SHP77 (cell line): ENCODE measurements at regions not wholly inside any gene's neighbourhood (a gene's known extent, or its start where the extent isn't known, plus 50 kb on each side); places are given as distances from the start of the nearest gene placed in this dataset.

Experiments used
- DNase-seq, 2 experiments: peaks; one replicate each; lab custom pipeline; 2025; lab: John Stamatoyannopoulos, UW

DNA sequence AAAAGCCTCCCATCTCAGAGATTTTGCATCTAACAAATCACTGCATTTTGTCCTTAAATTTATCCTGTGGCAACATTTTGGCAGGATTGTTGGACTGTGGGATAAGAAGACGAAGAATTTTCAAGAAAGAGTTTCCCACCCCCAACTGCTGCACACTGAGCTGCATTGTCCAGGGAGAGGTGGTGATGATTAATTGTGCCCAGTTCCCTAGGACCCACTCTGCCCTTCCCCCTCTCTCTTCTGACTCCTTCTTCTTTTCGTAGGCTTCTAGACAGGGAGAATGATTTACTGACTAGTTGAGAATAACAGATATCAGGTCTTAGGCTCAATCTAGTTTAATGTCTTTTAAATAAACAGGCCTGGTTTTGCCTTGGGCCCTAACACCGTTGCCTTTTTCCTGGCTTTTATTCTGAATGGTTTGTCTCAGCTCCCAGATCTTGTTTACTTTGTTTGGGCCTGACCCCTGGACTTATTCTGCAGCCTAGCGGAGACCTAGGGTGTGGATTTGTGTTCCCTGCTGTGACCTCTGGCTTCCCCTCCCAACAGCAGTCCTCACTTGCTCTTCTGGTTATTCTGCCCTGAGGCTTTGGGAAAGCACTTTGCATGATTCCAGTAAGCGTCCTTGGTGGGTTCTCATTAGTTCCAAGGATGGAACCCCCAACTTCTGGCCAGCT lies 233.3 kb downstream of the INSIG2 start:
- DNase-seq: no peak

DNA sequence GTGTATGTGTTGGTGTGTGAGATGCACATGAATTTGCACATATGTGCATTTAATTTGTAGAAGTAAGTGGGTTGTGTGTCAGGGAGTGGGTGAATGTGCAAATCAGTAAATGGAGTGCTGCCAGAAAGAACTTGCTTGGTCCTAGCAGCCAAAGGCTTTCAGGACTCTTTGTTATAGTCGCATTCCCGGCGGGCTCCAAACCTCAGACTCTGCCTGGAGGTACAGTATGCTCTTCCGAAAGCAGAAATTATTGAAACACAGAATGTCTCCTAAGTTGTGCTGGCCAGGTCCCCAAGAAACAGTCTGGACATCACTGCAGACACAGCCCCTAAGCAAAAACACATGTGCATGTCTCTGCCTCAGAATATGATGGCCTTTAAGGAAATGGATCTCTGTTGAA lies 232.4 kb downstream of the INSIG2 start:
- DNase-seq: no peak

- DNase-seq: no peak
These were observed 231.9 kb downstream of the INSIG2 start for GRCh38 chr2:118320196-118320595.

GRCh38 chr2:118319271-118319684 lies 231.0 kb downstream of the INSIG2 start:
- no peak for DNase-seq

GRCh38 chr2:118315606-118316005 lies 227.3 kb downstream of the INSIG2 start:
- no peak for DNase-seq

DNA sequence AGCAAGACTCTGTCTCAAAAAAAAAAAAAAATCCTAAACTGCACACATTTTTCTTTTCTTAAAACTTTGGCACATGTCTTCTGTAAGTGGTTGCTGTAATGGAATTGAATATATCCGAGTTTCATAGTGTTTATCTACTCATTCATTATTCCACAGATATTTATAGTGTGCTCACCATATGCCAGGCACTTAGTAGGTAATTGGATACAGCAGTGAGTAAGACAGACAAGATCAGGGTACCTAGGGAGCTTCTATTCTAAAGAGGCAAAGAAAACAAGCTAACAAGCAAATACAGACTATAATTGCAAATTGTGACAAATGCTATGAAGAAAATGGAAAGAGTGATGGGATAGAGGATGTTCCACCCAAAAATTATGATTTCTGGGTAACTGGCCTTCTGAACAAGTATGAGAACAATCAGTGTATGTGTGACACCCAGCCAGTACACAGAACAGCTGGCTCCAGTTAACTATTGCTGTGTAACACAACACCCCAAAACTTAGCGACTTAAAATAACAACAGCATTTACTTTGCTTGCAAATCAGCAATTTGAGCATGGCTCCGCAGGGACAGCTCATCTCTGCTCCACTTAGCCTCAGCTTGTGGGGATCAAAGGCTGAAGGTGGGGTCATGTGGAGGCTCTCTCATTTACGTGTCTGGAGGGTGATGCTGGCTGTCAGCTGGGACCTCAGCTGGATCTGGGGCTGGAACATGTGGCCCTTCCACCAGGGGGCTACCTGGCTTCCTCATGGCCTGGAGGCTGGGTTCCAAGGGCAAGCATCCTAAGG lies 224.9 kb downstream of the INSIG2 start:
- DNase-seq: no peak

GRCh38 chr2:118310681-118311429 lies 222.6 kb downstream of the INSIG2 start:
- no peak for DNase-seq

GRCh38 chr2:118309946-118310680 lies 221.8 kb downstream of the INSIG2 start:
- DNase-seq: no peak

DNA sequence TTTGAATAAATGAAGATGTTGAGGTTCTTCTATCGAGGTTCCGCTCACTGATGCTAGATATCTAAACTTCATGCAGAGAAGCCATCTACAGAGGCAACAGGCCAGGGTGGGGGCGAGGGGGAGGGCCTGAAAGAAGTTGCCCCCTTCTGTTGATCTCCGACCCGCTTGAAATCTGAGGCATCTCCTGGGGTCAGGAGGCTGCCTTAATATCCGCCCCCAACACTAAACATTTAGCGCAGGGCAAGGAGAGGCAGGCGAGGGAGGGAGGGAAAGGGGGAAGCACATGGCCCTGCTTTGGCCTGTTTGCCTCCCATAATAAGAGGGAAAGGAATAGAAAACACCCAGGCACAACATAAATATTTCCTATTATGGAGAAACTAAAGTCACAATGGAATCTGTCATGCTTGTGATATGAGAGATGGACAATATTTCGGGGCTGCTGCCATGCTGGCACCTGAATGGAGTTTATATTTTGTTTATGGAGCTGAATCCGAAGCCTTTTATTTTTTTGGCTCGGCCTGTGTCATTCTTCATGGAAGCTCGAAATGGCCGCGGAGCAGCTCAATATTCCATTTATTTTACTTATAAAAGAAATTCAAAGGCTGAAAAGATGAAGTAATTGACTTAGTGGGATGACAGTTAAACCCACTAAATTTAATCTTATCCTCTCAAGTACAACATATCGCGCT lies 221.1 kb downstream of the INSIG2 start:
- no peak for DNase-seq

GRCh38 chr2:118307864-118308263 lies 219.6 kb downstream of the INSIG2 start:
- no peak for DNase-seq

- no peak for DNase-seq
These were observed 213.0 kb downstream of the INSIG2 start for GRCh38 chr2:118301248-118301647.

- no peak for DNase-seq
These were observed 212.6 kb downstream of the INSIG2 start for GRCh38 chr2:118300832-118301231.

DNA sequence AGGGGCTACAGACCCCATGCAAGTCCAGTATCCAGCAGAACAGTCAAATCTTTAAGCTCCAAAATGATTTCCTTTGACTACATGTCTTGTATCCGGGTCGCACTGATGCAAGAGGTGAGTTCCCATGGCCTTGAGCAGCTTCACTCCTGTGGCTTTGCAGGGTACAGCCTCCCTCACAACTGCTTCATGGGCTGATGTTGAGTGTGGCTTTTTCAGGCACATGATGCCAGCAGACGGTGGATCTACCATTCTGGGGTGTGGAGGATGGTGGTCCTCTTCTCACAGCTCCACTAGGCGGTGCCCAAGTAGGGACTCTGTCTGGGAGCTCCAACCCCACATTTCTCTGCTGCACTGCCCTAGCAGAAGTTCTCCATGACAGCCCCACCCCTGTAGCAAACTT lies 208.4 kb downstream of the INSIG2 start:
- no peak for DNase-seq

DNA sequence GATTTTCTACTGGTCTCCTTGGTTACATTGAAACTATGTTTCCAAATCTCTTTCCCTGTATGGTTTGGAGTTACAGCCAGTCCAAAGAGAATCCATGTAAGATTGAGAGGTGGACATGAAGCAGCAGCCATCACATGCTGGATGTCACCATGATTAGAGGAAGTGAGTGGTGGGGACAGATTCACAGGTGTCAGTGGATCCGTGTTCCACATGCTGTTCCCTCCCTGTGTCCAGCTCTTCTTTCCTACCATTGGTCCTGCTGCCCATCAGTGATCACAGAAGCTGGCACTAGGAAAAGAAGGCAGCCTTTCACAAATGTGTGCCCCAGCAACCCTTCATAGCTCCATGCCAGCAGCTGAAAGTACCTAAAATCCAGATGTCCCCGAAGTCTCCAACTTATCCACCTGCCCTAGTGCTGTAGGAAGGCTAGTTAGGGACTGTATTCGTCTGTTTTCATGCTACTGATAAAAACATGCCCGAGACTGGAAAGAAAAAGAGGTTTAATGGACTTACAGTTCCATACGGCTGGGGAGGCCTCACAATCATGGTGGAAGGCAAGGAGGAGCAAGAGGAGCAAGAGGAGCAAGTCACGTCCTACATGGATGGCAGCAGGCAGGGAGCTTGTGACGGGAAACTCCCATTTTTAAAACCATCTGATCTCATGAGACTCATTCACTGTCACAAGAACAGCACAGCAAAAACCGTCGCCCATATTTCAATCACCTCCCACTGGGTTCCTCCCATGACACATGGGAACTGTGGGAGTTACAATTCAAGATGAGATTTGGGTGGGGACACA lies 207.5 kb downstream of the INSIG2 start:
- no peak for DNase-seq

DNA sequence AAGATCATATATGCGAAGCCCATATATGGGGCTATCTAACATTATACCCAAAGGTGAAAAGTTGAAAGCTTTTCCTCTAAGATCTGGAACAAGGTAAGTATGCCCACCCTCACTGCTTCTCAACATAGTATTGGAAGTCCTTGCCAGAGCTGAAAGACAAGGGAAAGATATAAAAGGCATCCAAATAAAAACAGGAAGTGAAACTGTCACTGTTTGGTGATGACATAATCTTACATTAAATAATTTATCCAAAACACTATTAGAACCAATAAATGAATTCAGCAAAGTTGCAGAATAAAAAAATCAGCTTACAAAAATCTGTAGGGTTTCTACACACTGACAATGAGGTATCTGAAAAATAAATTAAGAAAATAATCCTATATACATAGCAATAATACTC lies 205.8 kb downstream of the INSIG2 start:
- DNase-seq: no peak

- no peak for DNase-seq
These were observed 204.7 kb downstream of the INSIG2 start for GRCh38 chr2:118292991-118293390.

DNA sequence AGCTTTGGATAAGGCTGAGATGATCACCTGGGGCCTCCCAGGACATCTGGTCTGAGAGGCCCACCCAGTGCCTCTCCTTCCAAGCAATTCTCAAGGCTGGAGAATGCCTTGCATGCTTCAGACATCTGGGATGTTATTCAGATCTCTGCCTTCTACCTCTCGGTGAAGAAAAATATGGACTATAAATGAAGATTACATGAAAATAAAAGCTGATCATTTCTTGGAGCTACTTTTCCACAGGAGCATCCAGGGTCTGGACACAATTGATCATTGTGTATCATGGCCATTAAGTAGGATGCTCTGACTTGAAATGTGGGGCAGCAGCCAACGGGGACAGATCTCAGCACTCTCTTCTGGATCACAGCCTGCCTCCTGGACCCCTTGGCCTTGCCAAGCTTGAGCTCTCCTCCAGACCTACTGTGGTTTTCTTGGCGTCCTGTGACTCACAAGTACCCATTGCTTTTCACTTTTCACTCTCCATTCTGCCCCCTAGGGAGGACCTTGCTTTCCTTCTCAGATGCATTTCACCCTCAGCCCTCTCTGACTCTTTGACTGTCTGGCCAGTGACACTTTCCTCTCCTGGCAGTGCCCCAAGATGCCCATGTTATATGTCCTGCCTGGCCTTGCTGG lies 203.1 kb downstream of the INSIG2 start:
- no peak for DNase-seq

GRCh38 chr2:118290411-118291250 lies 202.4 kb downstream of the INSIG2 start:
- no peak for DNase-seq

DNA sequence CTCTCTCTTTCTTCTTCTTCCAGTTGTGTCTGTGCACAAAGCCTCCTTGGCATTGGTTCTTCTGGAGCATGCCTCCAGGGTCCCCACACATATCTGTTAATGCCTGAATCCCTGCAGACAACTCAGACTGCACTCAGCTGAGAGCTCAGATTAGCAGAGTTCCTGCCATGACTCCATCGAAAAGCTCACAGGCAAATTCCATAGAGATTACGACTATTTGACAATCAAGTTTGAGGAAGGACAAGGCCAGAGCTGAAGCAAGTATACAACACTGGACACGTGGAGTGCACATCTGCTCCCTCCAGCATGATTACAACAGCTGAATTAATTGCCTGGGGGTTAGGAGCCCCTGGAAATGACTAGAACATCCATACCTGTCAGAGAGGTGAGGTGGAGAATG lies 190.7 kb downstream of the INSIG2 start:
- no peak for DNase-seq
